Activated T-cell treated with anti-CD3 and anti-CD28 coated beads for 4 hours (primary cell): ENCODE measurements at regions not wholly inside any gene's neighbourhood (a gene's known extent, or its start where the extent isn't known, plus 50 kb on each side); places are given as distances from the start of the nearest gene placed in this dataset.

Source experiments
- DNase-seq: peaks from one replicate; pipeline ENCODE4 v3.0.0-alpha.2; 2020

GRCh38 chr2:120940726-120941256, 205.1 kb downstream of the GLI2 start:
- DNase-seq: no peak

GRCh38 chr2:120941571-120942120, 206.0 kb downstream of the GLI2 start:
- DNase-seq: no peak

GRCh38 chr2:120942658-120943057, 207.0 kb downstream of the GLI2 start:
- DNase-seq: no peak

- no peak for DNase-seq
Measured at GRCh38 chr2:120943403-120944034, 207.9 kb downstream of the GLI2 start.

- no peak for DNase-seq
Measured at GRCh38 chr2:120944575-120944974, 208.9 kb downstream of the GLI2 start.

- no peak for DNase-seq
Measured at GRCh38 chr2:120945091-120945490, 209.4 kb downstream of the GLI2 start.

GRCh38 chr2:120945832-120946499, 210.3 kb downstream of the GLI2 start:
- DNase-seq: no peak

GRCh38 chr2:120947327-120947726, 211.7 kb downstream of the GLI2 start:
- no peak for DNase-seq

GRCh38 chr2:120947982-120948661, 212.5 kb downstream of the GLI2 start:
- DNase-seq: no peak

- no peak for DNase-seq
Measured at GRCh38 chr2:120948662-120949011, 213.0 kb downstream of the GLI2 start.

GRCh38 chr2:120949027-120949956, 213.6 kb downstream of the GLI2 start:
- DNase-seq: no peak

GRCh38 chr2:120949957-120950590, 214.4 kb downstream of the GLI2 start:
- no peak for DNase-seq

- no peak for DNase-seq
Measured at GRCh38 chr2:120951693-120952092, 216.0 kb downstream of the GLI2 start.

- DNase-seq: no peak
Measured at GRCh38 chr2:120952318-120952717, 216.7 kb downstream of the GLI2 start.

GRCh38 chr2:120953066-120953756, 217.5 kb downstream of the GLI2 start:
- DNase-seq: no peak

GRCh38 chr2:120953843-120954584, 218.3 kb downstream of the GLI2 start:
- no peak for DNase-seq

- no peak for DNase-seq
Measured at GRCh38 chr2:120954939-120955338, 219.3 kb downstream of the GLI2 start.

GRCh38 chr2:120955427-120955826, 219.8 kb downstream of the GLI2 start:
- DNase-seq: no peak

- DNase-seq: no peak
Measured at GRCh38 chr2:120956486-120957156, 221.0 kb downstream of the GLI2 start.

GRCh38 chr2:120957905-120958304, 222.2 kb downstream of the GLI2 start:
- DNase-seq: no peak
